ENCODE measurements at regions not wholly inside any gene's neighbourhood (a gene's known extent, or its start where the extent isn't known, plus 50 kb on each side); places are given as distances from the start of the nearest gene placed in this dataset.

DNA sequence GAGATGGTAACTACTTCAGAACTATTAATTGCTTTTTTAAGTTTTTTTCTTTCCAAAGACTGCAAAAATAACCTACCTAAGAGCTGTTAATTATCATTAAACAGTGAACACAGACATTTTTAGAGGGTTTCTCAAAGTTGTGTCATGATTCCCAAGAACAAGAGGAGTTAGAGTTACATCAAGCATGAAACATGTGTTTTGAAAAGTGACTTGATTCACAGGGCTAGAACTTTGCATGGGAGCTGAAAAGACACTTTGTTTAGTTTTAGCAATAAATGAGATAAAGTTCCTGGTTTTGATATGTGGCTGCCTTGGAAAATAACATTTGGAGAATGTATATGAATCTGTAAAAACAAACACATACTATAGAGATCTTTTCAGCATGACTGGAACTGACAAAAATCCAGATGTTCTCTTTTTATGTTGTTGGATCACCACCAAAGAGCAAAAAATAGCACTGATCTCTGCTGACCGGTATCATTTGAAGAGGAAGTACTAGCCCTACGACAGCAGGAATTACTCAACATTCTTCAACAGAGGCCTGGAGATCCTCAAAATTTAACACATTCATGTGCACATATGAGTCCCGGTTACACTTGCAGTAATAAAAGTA lies 173.0 kb upstream of the PCDH18 start:
- Histone ChIP-seq H3K27ac (ENCODE audit: low read length) (no peak overlapping the region), H3K4me1 (ENCODE audit: insufficient read depth, low read length) (no peaks in the 10 kb centered on the region), H3K4me3 (ENCODE audit: low read length) (no peak overlapping the region), H3K27me3 (ENCODE audit: insufficient read depth, low read length) (no peaks in the 10 kb centered on the region), H3K9ac (ENCODE audit: low read depth, low read length) (no peak overlapping the region), H3K9me3 (ENCODE audit: insufficient read depth, low read depth, low read length) (peaks cover 4% of the 10 kb centered on the region; the same call in 1 of the 2 replicates), H3K36me3 (ENCODE audit: insufficient read depth, low read depth, low read length) (no peaks in the 10 kb centered on the region)

GRCh38 chr4:137703195-137703594 lies 170.9 kb upstream of the PCDH18 start:
- no peak overlapping the region for H3K27ac ChIP-seq (ENCODE audit: low read length)
- H3K9me3 ChIP-seq (ENCODE audit: insufficient read depth, low read depth, low read length) = peaks cover 4% of the 10 kb centered on the region; the same call in 1 of the 2 replicates
- H3K27me3 ChIP-seq (ENCODE audit: insufficient read depth, low read length) = no peaks in the 10 kb centered on the region
- no peaks in the 10 kb centered on the region for H3K4me1 ChIP-seq (ENCODE audit: insufficient read depth, low read length)
- H3K9ac ChIP-seq (ENCODE audit: low read depth, low read length) = no peak overlapping the region
- no peak overlapping the region for H3K4me3 ChIP-seq (ENCODE audit: low read length)
- no peaks in the 10 kb centered on the region for H3K36me3 ChIP-seq (ENCODE audit: insufficient read depth, low read depth, low read length)

GRCh38 chr4:137702512-137702911 lies 170.2 kb upstream of the PCDH18 start:
- Histone ChIP-seq H3K9me3 (ENCODE audit: insufficient read depth, low read depth, low read length) (peaks cover 4% of the 10 kb centered on the region; the same call in 1 of the 2 replicates), H3K36me3 (ENCODE audit: insufficient read depth, low read depth, low read length) (no peaks in the 10 kb centered on the region), H3K9ac (ENCODE audit: low read depth, low read length) (no peak overlapping the region), H3K27ac (ENCODE audit: low read length) (no peak overlapping the region), H3K4me1 (ENCODE audit: insufficient read depth, low read length) (no peaks in the 10 kb centered on the region), H3K4me3 (ENCODE audit: low read length) (no peak overlapping the region), H3K27me3 (ENCODE audit: insufficient read depth, low read length) (no peaks in the 10 kb centered on the region)

- no peak overlapping the region for H3K27ac ChIP-seq (ENCODE audit: low read length)
- no peaks in the 10 kb centered on the region for H3K4me1 ChIP-seq (ENCODE audit: insufficient read depth, low read length)
- H3K27me3 ChIP-seq (ENCODE audit: insufficient read depth, low read length) = no peaks in the 10 kb centered on the region
- H3K9ac ChIP-seq (ENCODE audit: low read depth, low read length) = no peak overlapping the region
- H3K4me3 ChIP-seq (ENCODE audit: low read length) = no peak overlapping the region
- H3K36me3 ChIP-seq (ENCODE audit: insufficient read depth, low read depth, low read length) = no peaks in the 10 kb centered on the region
- peaks cover 4% of the 10 kb centered on the region; the same call in 1 of the 2 replicates for H3K9me3 ChIP-seq (ENCODE audit: insufficient read depth, low read depth, low read length)
Observed at GRCh38 chr4:137701401-137701800, 169.1 kb upstream of the PCDH18 start.

- no peak overlapping the region for H3K9ac ChIP-seq (ENCODE audit: low read depth, low read length)
- H3K4me1 ChIP-seq (ENCODE audit: insufficient read depth, low read length) = peaks cover under 1% of the 10 kb centered on the region; the same call in 1 of the 2 replicates
- no peaks in the 10 kb centered on the region for H3K36me3 ChIP-seq (ENCODE audit: insufficient read depth, low read depth, low read length)
- no peak overlapping the region for H3K4me3 ChIP-seq (ENCODE audit: low read length)
- no peaks in the 10 kb centered on the region for H3K27me3 ChIP-seq (ENCODE audit: insufficient read depth, low read length)
- no peak overlapping the region for H3K27ac ChIP-seq (ENCODE audit: low read length)
- H3K9me3 ChIP-seq (ENCODE audit: insufficient read depth, low read depth, low read length) = peaks cover 4% of the 10 kb centered on the region; the same call in 1 of the 2 replicates
Observed at GRCh38 chr4:137700751-137701150, 168.5 kb upstream of the PCDH18 start.

DNA sequence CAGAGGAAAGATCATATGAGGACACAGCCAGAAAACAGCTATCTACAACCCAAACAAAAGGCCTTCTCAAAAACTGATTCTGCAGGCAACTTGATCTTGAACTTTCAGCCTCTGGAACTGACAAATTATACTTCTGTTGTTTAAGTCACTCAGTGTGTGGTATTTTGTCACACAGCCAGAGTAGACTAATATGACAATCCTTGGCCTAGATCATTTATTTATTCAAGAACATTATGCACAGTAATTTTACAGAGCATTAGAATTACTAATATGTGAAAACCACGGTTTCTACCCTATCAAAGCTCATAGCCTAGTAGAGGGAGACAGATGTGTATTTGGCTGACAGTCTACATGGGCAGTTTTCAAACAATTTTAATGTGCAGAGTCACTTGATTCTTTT lies 167.8 kb upstream of the PCDH18 start:
- no peak overlapping the region for H3K4me3 ChIP-seq (ENCODE audit: low read length)
- no peak overlapping the region for H3K9ac ChIP-seq (ENCODE audit: low read depth, low read length)
- no peaks in the 10 kb centered on the region for H3K36me3 ChIP-seq (ENCODE audit: insufficient read depth, low read depth, low read length)
- peaks cover 6% of the 10 kb centered on the region; the same call in 1 of the 2 replicates for H3K4me1 ChIP-seq (ENCODE audit: insufficient read depth, low read length)
- H3K27ac ChIP-seq (ENCODE audit: low read length) = no peak overlapping the region
- H3K9me3 ChIP-seq (ENCODE audit: insufficient read depth, low read depth, low read length) = peaks cover 4% of the 10 kb centered on the region; the same call in 1 of the 2 replicates
- H3K27me3 ChIP-seq (ENCODE audit: insufficient read depth, low read length) = no peaks in the 10 kb centered on the region

DNA sequence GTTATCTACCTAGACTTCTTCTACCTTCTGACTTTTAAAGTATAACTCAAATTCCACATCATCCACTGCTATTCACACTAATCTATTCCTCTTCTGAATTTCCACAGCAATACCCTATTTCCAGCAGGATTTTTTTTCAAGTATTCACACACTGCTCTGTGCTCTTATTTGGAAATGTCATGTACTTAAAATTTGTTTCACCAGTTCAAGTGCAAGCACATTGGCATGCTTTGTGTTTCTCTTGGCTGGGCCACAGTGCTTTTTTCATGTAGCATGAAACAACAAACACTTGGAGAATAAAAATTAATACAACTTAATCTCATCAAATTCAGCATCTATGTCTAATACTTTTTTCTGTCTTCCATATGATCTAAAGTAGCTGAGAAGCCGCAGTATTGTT lies 161.8 kb upstream of the PCDH18 start:
- peaks cover 6% of the 10 kb centered on the region; the same call in 1 of the 2 replicates for H3K4me1 ChIP-seq (ENCODE audit: insufficient read depth, low read length)
- H3K27ac ChIP-seq (ENCODE audit: low read length) = no peak overlapping the region
- no peak overlapping the region for H3K9ac ChIP-seq (ENCODE audit: low read depth, low read length)
- H3K9me3 ChIP-seq (ENCODE audit: insufficient read depth, low read depth, low read length) = no peaks in the 10 kb centered on the region
- H3K4me3 ChIP-seq (ENCODE audit: low read length) = no peak overlapping the region
- no peaks in the 10 kb centered on the region for H3K27me3 ChIP-seq (ENCODE audit: insufficient read depth, low read length)
- no peaks in the 10 kb centered on the region for H3K36me3 ChIP-seq (ENCODE audit: insufficient read depth, low read depth, low read length)

DNA sequence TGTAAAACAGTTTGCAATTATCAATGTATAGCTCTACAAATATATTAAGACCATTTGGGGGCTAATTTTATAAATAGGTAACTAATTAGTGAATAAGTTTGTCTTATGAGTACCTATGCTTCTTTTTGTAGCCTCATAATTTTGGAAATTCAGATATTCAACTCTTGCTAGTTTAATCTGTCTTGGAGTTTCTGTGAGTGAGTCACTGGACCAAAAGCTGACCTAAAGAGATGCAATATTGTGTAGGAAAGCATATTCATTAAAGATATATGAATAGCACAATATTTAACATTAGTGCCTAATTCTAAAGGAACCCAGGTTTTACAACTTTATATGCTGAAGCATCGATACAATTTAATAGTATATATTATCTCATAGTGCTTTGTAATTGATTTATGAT lies 161.3 kb upstream of the PCDH18 start:
- Histone ChIP-seq H3K9me3 (ENCODE audit: insufficient read depth, low read depth, low read length) (no peaks in the 10 kb centered on the region), H3K27ac (ENCODE audit: low read length) (no peak overlapping the region), H3K4me3 (ENCODE audit: low read length) (no peak overlapping the region), H3K36me3 (ENCODE audit: insufficient read depth, low read depth, low read length) (no peaks in the 10 kb centered on the region), H3K9ac (ENCODE audit: low read depth, low read length) (no peak overlapping the region), H3K4me1 (ENCODE audit: insufficient read depth, low read length) (peaks cover 6% of the 10 kb centered on the region; the same call in 1 of the 2 replicates), H3K27me3 (ENCODE audit: insufficient read depth, low read length) (no peaks in the 10 kb centered on the region)

DNA sequence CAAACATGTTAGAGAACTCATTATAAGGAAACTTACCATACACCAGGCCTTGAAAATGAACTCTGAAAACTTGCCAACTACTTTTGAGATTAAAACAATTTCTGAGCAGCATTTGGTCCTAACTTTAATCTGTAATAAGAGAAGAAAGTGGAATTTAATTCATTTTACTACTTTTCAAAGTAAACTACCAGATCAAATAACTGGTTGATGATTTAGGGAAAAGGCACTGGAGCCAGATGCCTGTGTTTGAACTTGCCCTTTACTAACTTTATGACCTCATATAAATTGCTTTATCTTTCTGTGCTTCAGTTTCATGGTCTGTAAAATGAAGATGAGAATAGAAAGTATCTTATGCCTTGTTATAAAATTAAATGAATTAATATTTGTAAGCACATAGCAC lies 159.9 kb upstream of the PCDH18 start:
- Histone ChIP-seq H3K36me3 (ENCODE audit: insufficient read depth, low read depth, low read length) (no peaks in the 10 kb centered on the region), H3K4me1 (ENCODE audit: insufficient read depth, low read length) (peaks cover 6% of the 10 kb centered on the region; the same call in 1 of the 2 replicates), H3K27me3 (ENCODE audit: insufficient read depth, low read length) (no peaks in the 10 kb centered on the region), H3K27ac (ENCODE audit: low read length) (no peak overlapping the region), H3K9me3 (ENCODE audit: insufficient read depth, low read depth, low read length) (no peaks in the 10 kb centered on the region), H3K4me3 (ENCODE audit: low read length) (no peak overlapping the region), H3K9ac (ENCODE audit: low read depth, low read length) (no peak overlapping the region)

DNA sequence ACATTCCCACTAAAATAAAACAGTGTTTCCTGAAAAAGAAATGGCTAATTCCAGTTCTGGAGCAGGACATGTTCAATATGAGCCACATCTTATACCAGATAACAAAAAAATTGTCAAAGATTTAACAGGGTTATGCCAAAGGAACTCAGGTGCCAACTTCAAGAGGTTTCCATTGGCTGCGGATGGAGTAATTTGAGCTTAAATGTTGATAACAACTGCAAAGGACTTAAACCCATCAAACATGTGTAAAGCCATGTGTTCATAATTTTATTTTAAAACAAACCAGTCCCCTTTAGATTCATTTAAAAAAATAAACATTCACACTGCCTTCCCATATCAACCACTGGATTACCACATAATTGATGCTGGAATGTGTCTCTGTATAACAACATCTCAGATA lies 156.4 kb upstream of the PCDH18 start:
- Histone ChIP-seq H3K36me3 (ENCODE audit: insufficient read depth, low read depth, low read length) (no peaks in the 10 kb centered on the region), H3K27me3 (ENCODE audit: insufficient read depth, low read length) (no peaks in the 10 kb centered on the region), H3K4me1 (ENCODE audit: insufficient read depth, low read length) (no peaks in the 10 kb centered on the region), H3K4me3 (ENCODE audit: low read length) (no peak overlapping the region), H3K9ac (ENCODE audit: low read depth, low read length) (no peak overlapping the region), H3K27ac (ENCODE audit: low read length) (no peak overlapping the region), H3K9me3 (ENCODE audit: insufficient read depth, low read depth, low read length) (no peaks in the 10 kb centered on the region)

DNA sequence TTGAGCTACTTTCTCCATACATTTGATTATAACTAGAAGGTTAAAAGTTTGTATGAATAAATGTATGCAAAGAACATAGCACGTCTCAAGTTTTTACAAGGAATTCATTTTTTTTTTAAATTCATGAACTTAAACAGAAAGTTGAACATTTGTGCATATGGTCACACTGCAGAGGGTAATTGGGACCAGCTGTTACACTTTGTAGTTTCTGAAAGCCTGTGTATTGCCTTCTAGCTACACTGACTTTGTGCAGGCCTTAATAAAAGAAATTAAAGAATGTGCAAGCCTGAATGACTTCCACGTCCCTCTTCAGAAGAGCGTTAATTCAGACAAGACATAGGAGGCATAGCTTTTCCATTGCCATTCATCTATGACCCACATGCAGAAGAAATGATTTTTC lies 153.1 kb upstream of the PCDH18 start:
- Histone ChIP-seq H3K9me3 (ENCODE audit: insufficient read depth, low read depth, low read length) (no peaks in the 10 kb centered on the region), H3K4me3 (ENCODE audit: low read length) (no peak overlapping the region), H3K4me1 (ENCODE audit: insufficient read depth, low read length) (peaks cover 10% of the 10 kb centered on the region; the same call in 1 of the 2 replicates), H3K36me3 (ENCODE audit: insufficient read depth, low read depth, low read length) (no peaks in the 10 kb centered on the region), H3K27ac (ENCODE audit: low read length) (no peak overlapping the region), H3K27me3 (ENCODE audit: insufficient read depth, low read length) (no peaks in the 10 kb centered on the region), H3K9ac (ENCODE audit: low read depth, low read length) (no peak overlapping the region)

DNA sequence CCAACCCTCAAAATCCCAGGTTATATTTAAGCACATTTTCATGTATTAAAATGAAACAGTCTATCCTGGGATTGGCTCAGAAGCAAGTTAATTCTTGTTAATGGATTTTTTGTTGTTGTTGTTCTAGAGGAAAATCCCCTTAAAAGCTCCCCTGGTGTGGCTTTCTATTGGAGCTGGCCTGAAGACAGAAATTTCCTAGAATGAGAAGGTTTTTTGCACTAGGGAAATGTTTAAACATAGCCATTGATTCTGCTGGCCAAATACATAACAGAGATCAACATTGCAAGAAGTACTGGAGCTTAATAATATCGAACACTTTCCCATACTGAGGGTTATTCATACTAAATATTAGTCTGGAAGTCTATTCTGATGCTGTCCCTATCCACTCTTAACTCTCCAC lies 148.8 kb upstream of the PCDH18 start:
- no peaks in the 10 kb centered on the region for H3K36me3 ChIP-seq (ENCODE audit: insufficient read depth, low read depth, low read length)
- H3K27me3 ChIP-seq (ENCODE audit: insufficient read depth, low read length) = no peaks in the 10 kb centered on the region
- no peak overlapping the region for H3K27ac ChIP-seq (ENCODE audit: low read length)
- no peak overlapping the region for H3K4me3 ChIP-seq (ENCODE audit: low read length)
- no peak overlapping the region for H3K9ac ChIP-seq (ENCODE audit: low read depth, low read length)
- peaks cover 10% of the 10 kb centered on the region; the same call in 1 of the 2 replicates for H3K4me1 ChIP-seq (ENCODE audit: insufficient read depth, low read length)
- H3K9me3 ChIP-seq (ENCODE audit: insufficient read depth, low read depth, low read length) = peaks cover 3% of the 10 kb centered on the region; the same call in 1 of the 2 replicates
